ENCODE measurements at regions not wholly inside any gene's neighbourhood (a gene's known extent, or its start where the extent isn't known, plus 50 kb on each side); places are given as distances from the start of the nearest gene placed in this dataset.

GRCh38 chr13:34459856-34460255 lies 482.2 kb upstream of the NBEA start:
- no peak for TF ChIP-seq CREB5 (CRISPR knock-in tag; IDR thresholded peaks at IDR 0.05; ENCODE audit: low read depth)
- no peak for TF ChIP-seq PATZ1 (CRISPR knock-in tag; IDR thresholded peaks at IDR 0.05; ENCODE audit: borderline replicate concordance)
- TF ChIP-seq ZC3H10 (CRISPR knock-in tag; IDR thresholded peaks at IDR 0.05) = no peak
- TF ChIP-seq CSRNP3 (CRISPR knock-in tag; IDR thresholded peaks at IDR 0.05) = no peak
- no peak for TF ChIP-seq CSDC2 (CRISPR knock-in tag; IDR thresholded peaks at IDR 0.05)
- TF ChIP-seq TSHZ2 (CRISPR knock-in tag; IDR thresholded peaks at IDR 0.05) = no peak
- no peak for TF ChIP-seq PPARA (CRISPR knock-in tag; IDR thresholded peaks at IDR 0.05; ENCODE audit: borderline replicate concordance)

Measured in SK-N-SH treated with all-trans-retinoic acid at 6 μM for 48 hours (cell line).